ENCODE measurements at regions not wholly inside any gene's neighbourhood (a gene's known extent, or its start where the extent isn't known, plus 50 kb on each side); places are given as distances from the start of the nearest gene placed in this dataset.

DNA sequence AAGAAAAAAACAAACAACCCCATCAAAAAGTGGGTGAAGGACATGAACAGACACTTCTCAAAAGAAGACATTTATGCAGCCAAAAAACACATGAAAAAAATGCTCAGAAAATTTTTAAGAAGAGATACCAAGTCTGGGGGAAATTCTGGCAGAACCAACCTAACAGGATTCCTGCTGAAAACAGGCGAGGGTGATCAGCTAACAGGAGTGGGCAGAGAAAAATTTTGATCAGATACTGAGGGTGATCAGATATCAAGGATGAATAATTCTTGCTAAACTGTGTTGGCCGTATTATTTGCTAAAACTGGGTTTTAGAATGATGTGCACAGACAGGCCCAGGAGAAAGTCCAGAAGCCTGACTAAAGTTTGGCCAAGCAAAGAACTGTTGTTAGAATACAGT is 557.3 kb downstream of the CD109 start:
- ChIA-PET CTCF (interaction anchor here (1.2 kb wide), 1 partner anchor 163 kb away, joined by 3 read pairs; no protein-coding TSS in a partner anchor), POLR2A (no interaction called here)
- Histone ChIP-seq H3K9me3 (ENCODE audit: control insufficient read depth, insufficient read depth, low read length) (peaks cover 6% of the 10 kb centered on the region; the same call in 1 of the 2 replicates), H3K27ac (ENCODE audit: low read depth, low read length) (no peak overlapping the region), H3K4me3 (ENCODE audit: low read depth, low read length) (no peak overlapping the region), H3K27me3 (ENCODE audit: control insufficient read depth, insufficient read depth, low read length) (no peaks in the 10 kb centered on the region)
- TF ChIP-seq, protein P1, sequence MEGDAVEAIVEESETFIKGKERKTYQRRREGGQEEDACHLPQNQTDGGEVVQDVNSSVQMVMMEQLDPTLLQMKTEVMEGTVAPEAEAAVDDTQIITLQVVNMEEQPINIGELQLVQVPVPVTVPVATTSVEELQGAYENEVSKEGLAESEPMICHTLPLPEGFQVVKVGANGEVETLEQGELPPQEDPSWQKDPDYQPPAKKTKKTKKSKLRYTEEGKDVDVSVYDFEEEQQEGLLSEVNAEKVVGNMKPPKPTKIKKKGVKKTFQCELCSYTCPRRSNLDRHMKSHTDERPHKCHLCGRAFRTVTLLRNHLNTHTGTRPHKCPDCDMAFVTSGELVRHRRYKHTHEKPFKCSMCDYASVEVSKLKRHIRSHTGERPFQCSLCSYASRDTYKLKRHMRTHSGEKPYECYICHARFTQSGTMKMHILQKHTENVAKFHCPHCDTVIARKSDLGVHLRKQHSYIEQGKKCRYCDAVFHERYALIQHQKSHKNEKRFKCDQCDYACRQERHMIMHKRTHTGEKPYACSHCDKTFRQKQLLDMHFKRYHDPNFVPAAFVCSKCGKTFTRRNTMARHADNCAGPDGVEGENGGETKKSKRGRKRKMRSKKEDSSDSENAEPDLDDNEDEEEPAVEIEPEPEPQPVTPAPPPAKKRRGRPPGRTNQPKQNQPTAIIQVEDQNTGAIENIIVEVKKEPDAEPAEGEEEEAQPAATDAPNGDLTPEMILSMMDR (IDR thresholded peaks at IDR 0.05; ENCODE audit: low read depth, low read length) = no peak
- DNase-seq (ENCODE audit: low read depth, low spot score) = no peak

GRCh38 chr6:74250161-74250818 is 554.3 kb downstream of the CD109 start:
- DNase-seq (ENCODE audit: low read depth, low spot score) = no peak
- Histone ChIP-seq H3K27me3 (ENCODE audit: control insufficient read depth, insufficient read depth, low read length) (no peaks in the 10 kb centered on the region), H3K4me3 (ENCODE audit: low read depth, low read length) (no peak overlapping the region), H3K27ac (ENCODE audit: low read depth, low read length) (no peak overlapping the region), H3K9me3 (ENCODE audit: control insufficient read depth, insufficient read depth, low read length) (peaks cover 5% of the 10 kb centered on the region; the same call in 1 of the 2 replicates)
- TF ChIP-seq, protein P1 (IDR thresholded peaks at IDR 0.05; ENCODE audit: low read depth, low read length) = no peak
- ChIA-PET CTCF (interaction anchor here (1.5 kb wide), 1 partner anchor 159 kb away, joined by 6 read pairs; no protein-coding TSS in a partner anchor), POLR2A (no interaction called here)

GRCh38 chr6:74249658-74250057 is 553.7 kb downstream of the CD109 start:
- CTCF ChIA-PET = no interaction called here
- Histone ChIP-seq H3K27ac (ENCODE audit: low read depth, low read length) (no peak overlapping the region), H3K27me3 (ENCODE audit: control insufficient read depth, insufficient read depth, low read length) (no peaks in the 10 kb centered on the region), H3K4me3 (ENCODE audit: low read depth, low read length) (no peak overlapping the region), H3K9me3 (ENCODE audit: control insufficient read depth, insufficient read depth, low read length) (no peaks in the 10 kb centered on the region)
- DNase-seq (ENCODE audit: low read depth, low spot score) = peak; percentile 74
- TF ChIP-seq, protein P1 (IDR thresholded peaks at IDR 0.05; ENCODE audit: low read depth, low read length) = no peak
- POLR2A ChIA-PET = no interaction called here

DNA sequence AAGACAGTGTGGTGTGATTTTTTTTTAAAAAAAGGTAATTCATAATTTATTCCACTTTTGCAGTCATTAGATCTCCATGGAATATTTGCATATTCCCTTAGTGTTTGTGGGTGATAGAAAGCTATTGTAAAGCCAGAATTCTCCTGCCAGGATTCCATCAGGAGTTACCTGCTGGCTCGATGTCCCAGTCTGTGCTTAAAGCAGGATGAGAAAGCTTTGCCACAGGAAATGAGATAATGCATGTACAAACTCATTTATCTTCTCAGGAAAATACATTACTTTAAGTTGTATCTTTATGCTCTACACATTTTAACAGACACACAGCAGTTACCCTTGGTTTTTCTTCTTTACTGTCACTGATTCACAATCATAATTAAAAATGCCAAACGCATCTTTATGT is 553.0 kb downstream of the CD109 start:
- H3K9me3 ChIP-seq (ENCODE audit: control insufficient read depth, insufficient read depth, low read length) = no peaks in the 10 kb centered on the region
- TF ChIP-seq, protein P1 (IDR thresholded peaks at IDR 0.05; ENCODE audit: low read depth, low read length) = no peak
- H3K27me3 ChIP-seq (ENCODE audit: control insufficient read depth, insufficient read depth, low read length) = no peaks in the 10 kb centered on the region
- peak overlapping the region; percentile 49 for H3K27ac ChIP-seq (ENCODE audit: low read depth, low read length)
- no peak overlapping the region for H3K4me3 ChIP-seq (ENCODE audit: low read depth, low read length)
- ChIA-PET POLR2A (no interaction called here), CTCF (interaction anchor here (0.7 kb wide), 1 partner anchor 158 kb away, joined by 3 read pairs; no protein-coding TSS in a partner anchor)
- no peak for DNase-seq (ENCODE audit: low read depth, low spot score)

DNA sequence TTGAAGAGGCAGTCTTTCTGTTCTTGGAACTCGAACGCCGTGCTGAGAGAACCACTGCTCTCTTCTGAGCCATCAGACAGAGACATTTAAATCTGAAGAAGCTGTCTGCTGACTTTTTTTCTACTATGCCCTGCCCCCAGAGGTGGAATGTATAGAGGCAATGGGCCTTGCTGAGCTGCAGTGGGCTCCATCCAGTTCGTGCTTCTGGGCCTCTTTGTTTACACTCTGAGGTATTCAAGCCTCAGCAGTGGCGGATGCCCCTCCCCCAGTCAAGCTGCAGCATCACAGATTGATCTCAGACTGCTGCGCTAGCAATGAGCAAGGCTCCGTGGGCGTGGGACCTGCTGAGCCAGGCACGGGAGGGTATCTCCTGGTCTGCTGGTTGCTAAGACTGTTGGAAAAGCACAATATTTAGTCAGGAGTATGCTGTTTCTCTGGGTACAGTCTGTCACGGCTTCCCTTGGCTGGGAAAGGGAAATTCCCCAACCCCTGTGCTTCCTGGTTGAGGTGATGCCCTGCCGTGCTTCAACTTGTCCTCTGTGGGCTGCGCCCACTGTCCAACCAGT is 526.8 kb downstream of the CD109 start:
- CTCF ChIA-PET = interaction anchor here (0.6 kb wide), 1 partner anchor 252 kb away, joined by 6 read pairs; no protein-coding TSS in a partner anchor
- no peak overlapping the region for H3K4me3 ChIP-seq (ENCODE audit: low read depth, low read length)
- peak; percentile 7 for DNase-seq (ENCODE audit: low read depth, low spot score)

More for the DNA sequence above, 526.8 kb downstream of the CD109 start:
- no peak overlapping the region for H3K27ac ChIP-seq (ENCODE audit: low read depth, low read length)
- POLR2A ChIA-PET = no interaction called here
- TF ChIP-seq, protein P1 (IDR thresholded peaks at IDR 0.05; ENCODE audit: low read depth, low read length) = no peak
- H3K9me3 ChIP-seq (ENCODE audit: control insufficient read depth, insufficient read depth, low read length) = no peaks in the 10 kb centered on the region; the same call in 1 of the 2 replicates
- H3K27me3 ChIP-seq (ENCODE audit: control insufficient read depth, insufficient read depth, low read length) = no peaks in the 10 kb centered on the region

Data from AG04450 (cell line).